ENCODE measurements at regions not wholly inside any gene's neighbourhood (a gene's known extent, or its start where the extent isn't known, plus 50 kb on each side); places are given as distances from the start of the nearest gene placed in this dataset.

GRCh38 chr10:36946598-36946997, 178.8 kb upstream of the ANKRD30A start:
- Histone ChIP-seq H3K27ac (ENCODE audit: low read depth, low read length, poor library complexity, severe bottlenecking) (no peak overlapping the region), H3K9me3 (ENCODE audit: low read depth, low read length, poor library complexity, severe bottlenecking) (no peaks in the 10 kb centered on the region), H3K36me3 (ENCODE audit: insufficient read depth, low read length, poor library complexity, severe bottlenecking) (no peaks in the 10 kb centered on the region), H3K4me1 (ENCODE audit: insufficient read depth, low read length, poor library complexity, severe bottlenecking) (no peaks in the 10 kb centered on the region), H3K27me3 (replicated peaks; ENCODE audit: insufficient read depth, low read depth, low read length, poor library complexity) (peaks cover 4% of the 10 kb centered on the region), H3K4me3 (ENCODE audit: low read depth, low read length, poor library complexity, severe bottlenecking) (no peak overlapping the region)
- POLR2A ChIA-PET (ENCODE audit: low non-redundant PET), result no interaction called here
- CTCF ChIA-PET, result no interaction called here
- TF ChIP-seq CTCF (conservative IDR thresholded peaks at IDR 0.05; ENCODE audit: low read depth, low read length) (no peak), EZH2 (IDR thresholded peaks at IDR 0.05; ENCODE audit: borderline replicate concordance, low read depth, low read length, poor library complexity, severe bottlenecking) (no peak)
- intact Hi-C loops (cut with micrococcal nuclease; ENCODE audit: unreplicated experiment), result no loop called here
- no TSS peak for BruUV-seq (replicated peaks)
- no peak for DNase-seq (ENCODE audit: low spot score)

GRCh38 chr10:36943544-36943943, 181.9 kb upstream of the ANKRD30A start:
- CTCF ChIA-PET, result no interaction called here
- no peaks in the 10 kb centered on the region for H3K9me3 ChIP-seq (ENCODE audit: low read depth, low read length, poor library complexity, severe bottlenecking)

GRCh38 chr10:36942616-36943015, 182.8 kb upstream of the ANKRD30A start:
- no TSS peak for BruUV-seq (replicated peaks)
- intact Hi-C loops (cut with micrococcal nuclease; ENCODE audit: unreplicated experiment), result no loop called here
- no peak for DNase-seq (ENCODE audit: low spot score)
- H3K27ac ChIP-seq (ENCODE audit: low read depth, low read length, poor library complexity, severe bottlenecking), result no peak overlapping the region
- TF ChIP-seq EZH2 (IDR thresholded peaks at IDR 0.05; ENCODE audit: borderline replicate concordance, low read depth, low read length, poor library complexity, severe bottlenecking) (no peak), CTCF (conservative IDR thresholded peaks at IDR 0.05; ENCODE audit: low read depth, low read length) (no peak)
- H3K9me3 ChIP-seq (ENCODE audit: low read depth, low read length, poor library complexity, severe bottlenecking), result no peaks in the 10 kb centered on the region
- no peak overlapping the region for H3K4me3 ChIP-seq (ENCODE audit: low read depth, low read length, poor library complexity, severe bottlenecking)
- H3K36me3 ChIP-seq (ENCODE audit: insufficient read depth, low read length, poor library complexity, severe bottlenecking), result no peaks in the 10 kb centered on the region
- peaks cover 4% of the 10 kb centered on the region for H3K27me3 ChIP-seq (replicated peaks; ENCODE audit: insufficient read depth, low read depth, low read length, poor library complexity)
- POLR2A ChIA-PET (ENCODE audit: low non-redundant PET), result no interaction called here
- H3K4me1 ChIP-seq (ENCODE audit: insufficient read depth, low read length, poor library complexity, severe bottlenecking), result no peaks in the 10 kb centered on the region
- CTCF ChIA-PET, result no interaction called here

More at GRCh38 chr10:36943544-36943943, 181.9 kb upstream of the ANKRD30A start:
- Histone ChIP-seq H3K27me3 (replicated peaks; ENCODE audit: insufficient read depth, low read depth, low read length, poor library complexity) (no peaks in the 10 kb centered on the region), H3K36me3 (ENCODE audit: insufficient read depth, low read length, poor library complexity, severe bottlenecking) (no peaks in the 10 kb centered on the region), H3K27ac (ENCODE audit: low read depth, low read length, poor library complexity, severe bottlenecking) (no peak overlapping the region), H3K4me1 (ENCODE audit: insufficient read depth, low read length, poor library complexity, severe bottlenecking) (no peaks in the 10 kb centered on the region), H3K4me3 (ENCODE audit: low read depth, low read length, poor library complexity, severe bottlenecking) (no peak overlapping the region)
- BruUV-seq (replicated peaks), result no TSS peak
- POLR2A ChIA-PET (ENCODE audit: low non-redundant PET), result no interaction called here
- DNase-seq (ENCODE audit: low spot score), result no peak
- intact Hi-C loops (cut with micrococcal nuclease; ENCODE audit: unreplicated experiment), result no loop called here
- TF ChIP-seq CTCF (conservative IDR thresholded peaks at IDR 0.05; ENCODE audit: low read depth, low read length) (no peak), EZH2 (IDR thresholded peaks at IDR 0.05; ENCODE audit: borderline replicate concordance, low read depth, low read length, poor library complexity, severe bottlenecking) (no peak)

Data from A673 (cell line).